ENCODE measurements at regions not wholly inside any gene's neighbourhood (a gene's known extent, or its start where the extent isn't known, plus 50 kb on each side); places are given as distances from the start of the nearest gene placed in this dataset.
"Not testable (repeated sequence)": the region's sequence is repeated elsewhere in the genome, so short reads cannot be mapped to it uniquely, and the experiment has no call there.

GRCh38 chr16:22611128-22611527 lies 100.4 kb downstream of the NPIPB5 start:
- H2BK120ac ChIP-seq (ENCODE audit: low read depth, low read length); H3K14ac ChIP-seq (replicated peaks; ENCODE audit: low read depth, low read length); H3K4me3 ChIP-seq (ENCODE audit: insufficient read depth, low read depth, low read length); H4K5ac ChIP-seq (ENCODE audit: low read depth, low read length); POLR2A ChIA-PET (ENCODE audit: unreplicated experiment); intact Hi-C loops (cut with micrococcal nuclease); H3K56ac ChIP-seq (ENCODE audit: extremely low read depth, insufficient read depth, low read length); H3K27me3 ChIP-seq (ENCODE audit: control insufficient read depth, insufficient read depth, low read length); H3K79me1 ChIP-seq (ENCODE audit: low read depth in 1 of 2, low read length in 2 of 2); H4K8ac ChIP-seq (ENCODE audit: low read depth in 2 of 2, low read length in 2 of 2); DNase-seq; H3K27ac ChIP-seq (ENCODE audit: insufficient read depth, low read length); BruUV-seq (replicated peaks); H2AK5ac ChIP-seq (ENCODE audit: low read depth, low read length); H2BK15ac ChIP-seq (ENCODE audit: low read depth, low read length); H3K9me1 ChIP-seq (ENCODE audit: insufficient read depth, low read length); ATAC-seq (ENCODE audit: low read depth); H3K9ac ChIP-seq (ENCODE audit: low read depth, low read length); H2BK20ac ChIP-seq (ENCODE audit: low read depth, low read length); H3K18ac ChIP-seq (ENCODE audit: low read depth, low read length); H4K20me1 ChIP-seq (ENCODE audit: insufficient read depth, low read length); H3K9me3 ChIP-seq (ENCODE audit: control insufficient read depth, insufficient read depth, low read length); dilution Hi-C loops (cut with HindIII; ENCODE audit: low sequenced_read_pairs, unreplicated experiment); H3K36me3 ChIP-seq (ENCODE audit: control insufficient read depth, insufficient read depth, low read length); H2AK9ac ChIP-seq (replicated peaks; ENCODE audit: low read depth, low read length, poor library complexity); H2AFZ ChIP-seq (replicated peaks; ENCODE audit: low read length, poor library complexity); H4K91ac ChIP-seq (ENCODE audit: insufficient read depth, low read depth, low read length); in situ Hi-C loops (cut with MboI; ENCODE audit: low sequenced_read_pairs); H2BK5ac ChIP-seq (ENCODE audit: low read depth, low read length, poor library complexity, severe bottlenecking); H3K4ac ChIP-seq (ENCODE audit: low read depth, low read length); CTCF ChIA-PET; H3K4me2 ChIP-seq (ENCODE audit: low read depth, low read length); H3K4me1 ChIP-seq (ENCODE audit: control insufficient read depth, insufficient read depth, low read length); H3K23ac ChIP-seq (ENCODE audit: low read depth, low read length): not testable (repeated sequence)
- WGBS, 2 experiments (ENCODE audit: extremely low coverage in 2 of 2, insufficient read length in 1 of 2): no CpG with 5 or more reads among the region's 4 CpGs
